ENCODE measurements at regions not wholly inside any gene's neighbourhood (a gene's known extent, or its start where the extent isn't known, plus 50 kb on each side); places are given as distances from the start of the nearest gene placed in this dataset.

GRCh38 chr6:167643223-167643622, 183.5 kb upstream of the AFDN start:
- DNase-seq = no peak

GRCh38 chr6:167643716-167644115, 183.0 kb upstream of the AFDN start:
- DNase-seq = no peak

- DNase-seq = no peak
Observed at GRCh38 chr6:167644412-167645132, 182.1 kb upstream of the AFDN start.

- no peak for DNase-seq
Observed at GRCh38 chr6:167645368-167645767, 181.3 kb upstream of the AFDN start.

GRCh38 chr6:167647306-167647705, 179.4 kb upstream of the AFDN start:
- DNase-seq = no peak

GRCh38 chr6:167647737-167648470, 178.8 kb upstream of the AFDN start:
- no peak for DNase-seq

GRCh38 chr6:167648501-167649278, 178.0 kb upstream of the AFDN start:
- DNase-seq = no peak

GRCh38 chr6:167649476-167649875, 177.2 kb upstream of the AFDN start:
- no peak for DNase-seq

- no peak for DNase-seq
Observed at GRCh38 chr6:167650730-167651317, 175.9 kb upstream of the AFDN start.

- no peak for DNase-seq
Observed at GRCh38 chr6:167651318-167652041, 175.2 kb upstream of the AFDN start.

GRCh38 chr6:167652042-167652700, 174.5 kb upstream of the AFDN start:
- no peak for DNase-seq

- DNase-seq = no peak
Observed at GRCh38 chr6:167652701-167653095, 174.0 kb upstream of the AFDN start.

- DNase-seq = no peak
Observed at GRCh38 chr6:167653561-167653960, 173.2 kb upstream of the AFDN start.

GRCh38 chr6:167654389-167654788, 172.3 kb upstream of the AFDN start:
- no peak for DNase-seq

GRCh38 chr6:167655174-167655821, 171.4 kb upstream of the AFDN start:
- no peak for DNase-seq

- DNase-seq = no peak
Observed at GRCh38 chr6:167658106-167658505, 168.6 kb upstream of the AFDN start.

- no peak for DNase-seq
Observed at GRCh38 chr6:167659046-167659445, 167.7 kb upstream of the AFDN start.

- DNase-seq = no peak
Observed at GRCh38 chr6:167660424-167660823, 166.3 kb upstream of the AFDN start.

GRCh38 chr6:167660944-167661551, 165.7 kb upstream of the AFDN start:
- no peak for DNase-seq

- no peak for DNase-seq
Observed at GRCh38 chr6:167661552-167662044, 165.1 kb upstream of the AFDN start.
